ENCODE measurements at regions not wholly inside any gene's neighbourhood (a gene's known extent, or its start where the extent isn't known, plus 50 kb on each side); places are given as distances from the start of the nearest gene placed in this dataset.

GRCh38 chr20:40494248-40494647 is 194.8 kb downstream of the MAFB start:
- no peak for DNase-seq (ENCODE audit: low read depth in 3 of 3, low spot score in 1 of 3)

GRCh38 chr20:40493549-40493948 is 195.5 kb downstream of the MAFB start:
- DNase-seq (ENCODE audit: low read depth in 3 of 3, low spot score in 1 of 3): no peak

GRCh38 chr20:40493071-40493470 is 196.0 kb downstream of the MAFB start:
- DNase-seq (ENCODE audit: low read depth in 3 of 3, low spot score in 1 of 3): no peak

- no peak for DNase-seq (ENCODE audit: low read depth in 3 of 3, low spot score in 1 of 3)
Observed at GRCh38 chr20:40491009-40491590, 197.9 kb downstream of the MAFB start.

GRCh38 chr20:40489886-40490285 is 199.2 kb downstream of the MAFB start:
- no peak for DNase-seq (ENCODE audit: low read depth in 3 of 3, low spot score in 1 of 3)

- no peak for DNase-seq (ENCODE audit: low read depth in 3 of 3, low spot score in 1 of 3)
Observed at GRCh38 chr20:40488401-40488800, 200.6 kb downstream of the MAFB start.

GRCh38 chr20:40486297-40486696 is 202.7 kb downstream of the MAFB start:
- DNase-seq (ENCODE audit: low read depth in 3 of 3, low spot score in 1 of 3): no peak

DNA sequence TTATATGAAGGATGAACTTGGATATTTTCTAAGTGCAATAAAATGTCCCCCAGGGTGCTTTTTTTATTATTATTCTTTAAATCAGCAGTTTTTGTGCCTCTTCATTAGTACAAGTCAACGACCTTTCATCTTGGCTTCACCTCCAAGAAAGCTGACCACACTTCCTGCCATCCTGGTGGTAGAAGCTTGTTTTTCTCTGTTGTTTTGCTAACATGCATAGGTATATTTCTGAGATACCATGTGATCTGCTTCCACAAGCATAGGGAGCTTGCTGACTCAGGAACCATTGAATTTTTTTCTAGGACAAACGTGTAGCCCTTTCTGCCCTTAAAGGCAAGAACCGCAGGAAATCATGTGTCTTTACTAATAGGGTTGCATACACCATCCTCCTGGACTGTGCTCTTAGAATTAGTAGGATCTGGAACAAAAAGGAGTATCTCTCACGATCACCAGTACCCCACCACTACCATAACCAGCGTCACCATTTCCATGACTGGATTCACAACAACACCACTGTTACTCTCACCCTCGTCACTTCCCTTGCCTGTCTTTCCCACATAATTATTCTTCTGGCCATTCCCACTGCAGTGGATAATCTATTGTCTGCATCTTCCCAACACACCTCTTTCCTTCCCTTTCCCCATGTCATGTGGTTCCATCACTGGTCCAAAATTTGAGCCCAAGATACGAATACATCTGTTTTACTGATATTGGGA is 207.1 kb downstream of the MAFB start:
- no peak for DNase-seq (ENCODE audit: low read depth in 3 of 3, low spot score in 1 of 3)

GRCh38 chr20:40481337-40481736 is 207.7 kb downstream of the MAFB start:
- no peak for DNase-seq (ENCODE audit: low read depth in 3 of 3, low spot score in 1 of 3)

- DNase-seq (ENCODE audit: low read depth in 3 of 3, low spot score in 1 of 3): no peak
Observed at GRCh38 chr20:40477805-40478204, 211.2 kb downstream of the MAFB start.

DNA sequence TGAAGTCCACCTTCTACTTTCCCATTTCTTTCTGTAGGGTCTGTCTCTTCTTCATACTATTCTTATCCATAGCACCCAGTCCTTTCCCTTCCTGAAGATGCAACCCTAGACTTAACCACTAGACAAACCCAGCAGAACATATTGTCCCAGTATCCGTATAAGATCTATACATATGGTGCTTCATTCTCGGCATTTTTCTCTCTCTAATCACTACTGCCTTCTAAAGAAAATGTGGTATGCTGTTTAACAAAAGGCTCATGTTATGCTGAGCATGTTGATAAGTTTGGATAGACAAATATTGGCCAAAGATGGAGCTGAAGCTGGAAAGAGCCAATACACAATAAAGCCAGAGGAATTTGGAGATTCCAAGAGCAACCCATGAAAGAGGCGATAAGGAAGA is 212.6 kb downstream of the MAFB start:
- no peak for DNase-seq (ENCODE audit: low read depth in 3 of 3, low spot score in 1 of 3)

- DNase-seq (ENCODE audit: low read depth in 3 of 3, low spot score in 1 of 3): no peak
Observed at GRCh38 chr20:40472905-40473304, 216.1 kb downstream of the MAFB start.

DNA sequence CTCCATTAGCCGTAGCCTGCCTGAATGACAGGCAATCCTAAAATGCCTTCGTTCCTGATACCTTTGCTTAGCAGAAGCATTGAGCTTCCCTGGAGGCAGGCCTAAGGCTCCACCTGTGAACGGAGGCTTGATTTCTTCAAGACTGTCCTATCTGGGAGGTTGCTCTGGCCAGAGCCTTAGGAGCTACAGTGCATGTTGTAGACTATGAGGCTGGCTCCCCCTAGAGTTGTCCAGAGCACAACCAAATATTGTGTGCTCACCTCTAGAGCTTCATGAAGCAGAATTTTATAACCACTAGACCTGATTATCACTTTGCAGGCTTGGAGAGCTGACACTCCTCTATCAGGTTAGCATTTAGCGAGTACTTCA is 217.8 kb downstream of the MAFB start:
- no peak for DNase-seq (ENCODE audit: low read depth in 3 of 3, low spot score in 1 of 3)

DNA sequence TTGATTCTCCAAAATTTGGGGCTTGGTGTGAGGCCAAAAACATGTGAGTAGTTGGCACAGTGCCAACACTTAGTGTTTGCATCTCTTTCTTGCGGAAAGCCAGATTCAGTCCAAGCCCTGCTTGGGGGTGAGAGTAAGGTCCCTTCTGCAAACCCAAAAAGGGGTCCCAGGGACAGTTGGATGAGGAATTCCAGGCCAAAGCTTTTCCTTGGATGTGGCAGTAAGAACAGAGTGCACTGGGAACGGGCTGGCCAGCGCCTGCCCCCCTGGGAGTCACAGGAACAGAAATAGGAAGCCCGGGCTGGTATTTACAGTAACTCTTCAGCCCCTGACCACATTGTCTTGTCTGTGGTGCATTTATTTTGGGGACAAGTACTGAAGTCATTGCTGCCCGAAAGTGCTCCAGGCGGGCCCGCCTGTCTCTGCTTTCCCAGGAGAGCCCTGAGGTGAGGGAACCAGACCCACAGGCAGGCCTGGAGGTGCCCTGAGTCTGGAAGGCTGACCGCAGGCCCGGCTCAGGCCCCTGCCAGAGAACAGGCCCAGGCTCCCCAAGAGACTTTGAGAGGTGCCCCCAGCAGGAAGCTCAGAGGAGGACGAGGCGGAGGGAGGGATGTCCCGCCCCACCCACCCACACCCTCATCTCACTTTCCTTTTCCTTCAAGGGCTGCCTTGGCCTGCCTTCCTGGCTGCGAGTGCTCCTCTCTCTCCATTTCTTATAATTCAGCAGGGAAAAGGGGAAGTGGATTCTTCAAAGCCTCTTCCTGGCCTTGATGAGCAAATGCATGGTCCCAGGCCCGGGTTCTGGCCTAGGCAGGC is 218.4 kb downstream of the MAFB start:
- DNase-seq (ENCODE audit: low read depth in 3 of 3, low spot score in 1 of 3): no peak

GRCh38 chr20:40468759-40469158 is 220.3 kb downstream of the MAFB start:
- no peak for DNase-seq (ENCODE audit: low read depth in 3 of 3, low spot score in 1 of 3)

- no peak for DNase-seq (ENCODE audit: low read depth in 3 of 3, low spot score in 1 of 3)
Observed at GRCh38 chr20:40467703-40468411, 221.2 kb downstream of the MAFB start.

DNA sequence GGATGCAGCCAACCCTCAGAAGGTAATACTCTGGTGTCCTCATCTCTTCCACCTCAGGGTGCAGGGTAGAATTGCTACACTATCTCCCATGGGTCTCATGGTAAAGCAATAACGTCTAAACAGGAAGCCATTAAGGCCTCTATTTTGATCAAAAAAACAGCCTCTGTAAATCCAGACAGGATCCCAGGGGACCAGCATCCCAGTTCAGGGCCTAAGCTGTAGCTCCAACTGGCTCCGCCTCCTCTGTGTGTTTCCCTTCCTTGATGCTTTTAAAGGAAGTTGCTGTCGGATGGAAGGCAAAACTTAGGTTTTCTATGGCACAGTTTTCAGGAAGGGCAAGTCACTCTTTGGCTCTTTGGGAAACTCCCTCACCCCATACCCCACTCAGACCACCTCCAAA is 222.0 kb downstream of the MAFB start:
- no peak for DNase-seq (ENCODE audit: low read depth in 3 of 3, low spot score in 1 of 3)

GRCh38 chr20:40464731-40465208 is 224.3 kb downstream of the MAFB start:
- no peak for DNase-seq (ENCODE audit: low read depth in 3 of 3, low spot score in 1 of 3)

DNA sequence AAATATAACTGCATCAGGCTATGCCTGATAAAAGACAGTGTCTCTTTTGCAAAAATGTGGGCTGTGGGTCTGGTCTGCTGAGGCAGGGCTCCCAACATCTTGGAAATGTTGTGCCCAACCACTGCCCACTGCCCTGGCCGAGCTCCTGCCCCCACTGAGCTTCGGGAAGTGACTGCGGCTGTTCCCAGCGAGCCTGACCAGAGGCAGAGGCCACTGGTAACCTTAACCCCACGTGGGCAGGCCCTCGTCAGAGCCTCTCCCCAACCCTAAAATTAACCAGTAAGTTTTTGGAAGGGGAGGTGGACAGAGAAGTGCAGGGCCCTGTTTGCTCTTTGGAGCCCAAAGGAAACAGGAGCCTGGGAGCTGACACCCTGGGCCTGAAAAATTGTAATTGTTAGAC is 225.9 kb downstream of the MAFB start:
- DNase-seq (ENCODE audit: low read depth in 3 of 3, low spot score in 1 of 3): no peak

GRCh38 chr20:40462566-40462965 is 226.5 kb downstream of the MAFB start:
- DNase-seq (ENCODE audit: low read depth in 3 of 3, low spot score in 1 of 3): no peak

DNA sequence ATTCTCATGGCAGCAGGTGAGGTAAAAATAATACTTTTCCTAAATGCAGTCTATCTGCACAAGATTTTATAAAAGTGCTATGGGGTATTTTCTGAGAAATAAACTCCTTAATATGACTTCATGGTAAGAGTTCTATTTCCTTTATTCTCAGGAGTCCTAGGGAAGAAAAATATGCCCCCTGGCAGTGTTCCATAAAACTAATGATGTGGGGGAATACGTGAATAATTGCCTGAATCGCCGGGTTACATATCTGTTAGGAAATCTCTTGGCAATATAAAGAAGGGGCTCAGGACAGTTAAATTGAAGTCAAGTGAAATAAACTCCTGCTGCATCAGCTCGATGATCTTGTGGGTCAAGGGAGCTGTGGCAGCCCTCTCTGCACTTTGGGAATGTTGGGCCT is 229.7 kb downstream of the MAFB start:
- DNase-seq (ENCODE audit: low read depth in 3 of 3, low spot score in 1 of 3): no peak

GRCh38 chr20:40457404-40457803 is 231.6 kb downstream of the MAFB start:
- no peak for DNase-seq (ENCODE audit: low read depth in 3 of 3, low spot score in 1 of 3)
